ENCODE measurements at regions not wholly inside any gene's neighbourhood (a gene's known extent, or its start where the extent isn't known, plus 50 kb on each side); places are given as distances from the start of the nearest gene placed in this dataset.

DNA sequence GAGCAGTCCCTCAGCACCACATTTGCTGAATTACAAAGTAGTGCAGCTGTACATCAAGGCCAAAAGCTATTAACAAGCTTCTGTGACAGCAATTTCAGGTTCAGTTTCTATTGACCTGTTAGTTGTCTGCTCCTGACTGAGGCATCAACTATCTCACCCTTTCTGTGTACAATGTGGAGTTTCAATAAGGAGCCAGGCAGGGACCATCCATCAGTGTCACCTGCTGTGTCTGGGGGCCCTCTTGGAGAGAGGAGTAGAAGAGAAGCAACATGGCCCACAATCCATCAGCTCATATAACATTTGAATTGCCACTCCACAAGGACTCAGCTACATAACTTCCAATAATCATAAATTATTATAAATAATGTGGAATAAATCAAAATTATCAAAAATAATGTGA is 72.3 kb upstream of the CCDC196 start:
- Mint-ChIP-seq H3K36me3 (ENCODE audit: low read depth) (no peaks in the 10 kb centered on the region), H3K9me3 (ENCODE audit: low read depth) (no peaks in the 10 kb centered on the region), H3K27ac (no peak overlapping the region), H3K4me1 (no peaks in the 10 kb centered on the region), H3K4me3 (no peak overlapping the region), H3K27me3 (peaks cover 2% of the 10 kb centered on the region)
- DNase-seq, result no peak
- CTCF ChIA-PET, result interaction anchor here (1.1 to 1.6 kb wide), 2 partner anchors 11 to 14 kb away, joined by 3 to 5 read pairs; no protein-coding TSS in a partner anchor
- ATAC-seq, result no peak
- POLR2A ChIA-PET, result no interaction called here
- intact Hi-C loops (cut with DNase I, micrococcal nuclease), result no loop called here

DNA sequence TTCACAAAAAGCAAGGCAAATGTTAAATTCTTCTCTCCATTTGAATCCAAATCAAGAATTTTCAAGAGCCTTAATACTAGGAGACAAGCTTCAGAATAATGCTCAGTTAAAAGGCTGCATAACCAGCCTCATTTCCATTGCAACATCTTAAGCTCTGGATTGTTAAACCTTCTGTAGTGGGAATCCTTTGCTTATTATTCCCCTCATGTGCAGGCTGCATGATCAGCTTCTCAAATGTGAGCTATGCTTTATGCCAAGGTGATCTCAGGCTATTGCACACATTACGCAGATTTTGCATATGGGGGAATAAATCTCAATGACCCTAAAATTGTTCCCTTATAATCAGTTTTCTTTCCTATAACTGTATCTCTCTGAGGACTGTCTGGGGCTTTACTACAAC is 71.7 kb upstream of the CCDC196 start:
- Mint-ChIP-seq H3K4me1 (no peaks in the 10 kb centered on the region), H3K27me3 (peaks cover 2% of the 10 kb centered on the region), H3K9me3 (ENCODE audit: low read depth) (no peaks in the 10 kb centered on the region), H3K27ac (no peak overlapping the region), H3K4me3 (no peak overlapping the region), H3K36me3 (ENCODE audit: low read depth) (no peaks in the 10 kb centered on the region)
- ChIA-PET CTCF (interaction anchor here (0.7 to 1.6 kb wide), 3 partner anchors 12 to 67 kb away, joined by 3 to 5 read pairs (median 3); no protein-coding TSS in a partner anchor), POLR2A (no interaction called here)
- ATAC-seq (no peak), DNase-seq (no peak)
- intact Hi-C loops (cut with DNase I, micrococcal nuclease), result no loop called here

DNA sequence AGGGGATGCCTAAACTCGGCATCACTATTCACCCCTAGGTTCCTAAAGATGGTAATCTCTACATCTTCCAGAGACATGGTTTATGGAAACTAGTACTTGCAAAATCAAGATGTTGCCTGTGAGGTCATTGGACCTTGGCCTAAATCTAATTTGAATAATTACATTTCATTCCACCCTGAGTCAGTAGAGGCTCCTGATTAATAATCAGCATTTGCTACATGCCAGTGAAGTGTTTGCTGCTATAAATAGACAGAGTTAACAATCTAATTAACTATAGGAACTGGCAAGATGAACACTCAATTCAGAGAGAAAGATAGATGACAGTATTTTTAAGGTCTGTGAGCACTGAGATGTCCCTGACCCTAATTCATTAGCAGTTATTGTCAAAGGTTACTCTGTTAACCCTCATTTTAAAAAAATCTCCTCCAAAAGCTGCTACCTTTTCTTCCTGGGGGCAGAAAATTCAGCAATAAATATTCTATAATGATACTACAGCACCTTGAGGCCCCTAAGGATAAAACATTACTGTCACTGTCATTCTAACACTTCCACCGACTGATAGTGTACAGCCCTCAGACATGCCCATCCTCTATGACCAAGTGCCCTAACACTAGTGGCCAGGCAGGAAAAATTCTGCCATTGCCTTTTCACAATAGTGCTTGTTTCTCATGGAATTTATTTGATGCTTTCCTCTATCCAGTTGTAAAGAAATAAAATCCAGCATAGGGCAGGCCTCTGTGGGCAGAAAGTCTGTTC is 65.7 kb upstream of the CCDC196 start:
- POLR2A ChIA-PET, result no interaction called here
- no peak for ATAC-seq
- Mint-ChIP-seq H3K27ac (no peak overlapping the region), H3K36me3 (ENCODE audit: low read depth) (no peaks in the 10 kb centered on the region), H3K4me1 (no peaks in the 10 kb centered on the region), H3K9me3 (ENCODE audit: low read depth) (no peaks in the 10 kb centered on the region), H3K4me3 (no peak overlapping the region), H3K27me3 (no peaks in the 10 kb centered on the region)
- no peak for DNase-seq
- intact Hi-C loops (cut with DNase I, micrococcal nuclease), result no loop called here
- CTCF ChIA-PET, result interaction anchor here (0.6 kb wide), 1 partner anchor 295 kb away, joined by 3 read pairs; no protein-coding TSS in a partner anchor

DNA sequence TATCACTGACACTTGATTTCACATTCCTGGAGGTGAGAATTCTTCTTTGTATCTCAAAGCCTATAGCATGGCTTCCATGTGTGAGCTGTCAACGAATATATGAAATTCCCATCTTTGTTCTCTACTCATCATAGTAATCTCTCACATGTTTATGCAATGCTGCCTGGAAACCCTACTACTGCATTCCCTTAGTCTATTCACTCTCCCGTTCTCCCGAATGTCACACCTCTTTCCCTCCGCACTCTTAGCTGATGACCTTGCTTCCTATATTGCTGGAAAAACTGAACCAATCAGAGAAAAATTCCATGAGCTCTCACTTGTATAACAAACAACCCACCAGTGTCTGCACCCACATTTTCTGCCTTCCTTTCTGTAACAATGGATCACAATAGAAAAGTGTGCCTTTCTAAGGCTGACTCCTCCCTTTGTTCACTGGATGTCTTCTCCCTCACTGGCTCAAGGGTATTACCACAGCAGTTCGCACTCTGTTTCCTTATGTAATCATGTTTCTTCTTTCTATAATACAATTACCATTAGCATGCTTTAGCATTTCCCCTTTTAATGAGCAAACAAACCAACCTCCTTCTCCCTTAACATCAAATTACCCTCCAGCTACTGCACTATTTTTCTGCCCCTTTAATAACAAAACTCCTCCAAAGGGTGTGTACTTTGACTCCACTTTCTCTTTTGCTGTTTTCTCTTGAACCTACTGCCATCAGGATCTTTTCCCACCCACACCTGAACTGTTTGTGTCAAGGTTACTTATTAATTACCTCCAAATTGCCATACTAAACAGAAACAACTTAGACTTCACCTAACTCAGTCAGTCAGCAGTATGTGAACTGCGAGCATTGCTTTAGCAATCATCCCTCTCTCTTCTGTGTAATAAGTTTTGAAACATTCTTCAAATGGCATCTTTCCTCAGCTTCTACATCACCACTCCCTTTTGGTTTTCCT is 63.9 kb upstream of the CCDC196 start:
- H3K27me3 Mint-ChIP-seq, result no peaks in the 10 kb centered on the region
- no peaks in the 10 kb centered on the region for H3K9me3 Mint-ChIP-seq (ENCODE audit: low read depth)
- H3K36me3 Mint-ChIP-seq (ENCODE audit: low read depth), result no peaks in the 10 kb centered on the region
- H3K27ac Mint-ChIP-seq, result no peak overlapping the region
- POLR2A ChIA-PET, result no interaction called here
- no peak for ATAC-seq
- no peak overlapping the region for H3K4me3 Mint-ChIP-seq
- DNase-seq, result no peak
- intact Hi-C loops (cut with DNase I, micrococcal nuclease), result no loop called here
- CTCF ChIA-PET, result no interaction called here
- H3K4me1 Mint-ChIP-seq, result no peaks in the 10 kb centered on the region

DNA sequence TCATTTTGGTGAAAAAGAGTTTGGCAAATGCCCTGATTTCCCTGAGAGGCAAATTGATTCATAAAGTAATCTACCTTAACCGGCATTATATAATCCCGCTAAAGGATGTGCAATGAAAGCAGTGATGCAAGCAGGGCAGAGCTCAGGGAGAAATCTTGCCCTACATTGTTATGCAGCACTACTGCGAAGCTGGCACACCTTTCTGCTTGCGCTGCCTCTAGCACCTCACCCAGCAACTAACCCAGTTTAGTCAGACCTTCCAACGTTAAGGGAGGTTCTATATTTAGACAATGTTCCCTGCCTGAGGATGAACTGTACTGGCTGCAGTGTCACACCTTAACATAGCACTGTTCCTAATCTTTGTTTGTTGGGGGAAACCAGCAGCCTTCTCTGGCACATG is 60.8 kb upstream of the CCDC196 start:
- no peak for ATAC-seq
- H3K27me3 Mint-ChIP-seq, result no peaks in the 10 kb centered on the region
- no peaks in the 10 kb centered on the region for H3K9me3 Mint-ChIP-seq (ENCODE audit: low read depth)
- POLR2A ChIA-PET, result no interaction called here
- DNase-seq, result no peak
- H3K4me3 Mint-ChIP-seq, result no peak overlapping the region
- H3K27ac Mint-ChIP-seq, result no peak overlapping the region
- H3K36me3 Mint-ChIP-seq (ENCODE audit: low read depth), result no peaks in the 10 kb centered on the region
- intact Hi-C loops (cut with DNase I, micrococcal nuclease), result no loop called here
- no peaks in the 10 kb centered on the region for H3K4me1 Mint-ChIP-seq
- CTCF ChIA-PET, result interaction anchor here (0.9 kb wide), 1 partner anchor 23 kb away, joined by 3 read pairs; no protein-coding TSS in a partner anchor

DNA sequence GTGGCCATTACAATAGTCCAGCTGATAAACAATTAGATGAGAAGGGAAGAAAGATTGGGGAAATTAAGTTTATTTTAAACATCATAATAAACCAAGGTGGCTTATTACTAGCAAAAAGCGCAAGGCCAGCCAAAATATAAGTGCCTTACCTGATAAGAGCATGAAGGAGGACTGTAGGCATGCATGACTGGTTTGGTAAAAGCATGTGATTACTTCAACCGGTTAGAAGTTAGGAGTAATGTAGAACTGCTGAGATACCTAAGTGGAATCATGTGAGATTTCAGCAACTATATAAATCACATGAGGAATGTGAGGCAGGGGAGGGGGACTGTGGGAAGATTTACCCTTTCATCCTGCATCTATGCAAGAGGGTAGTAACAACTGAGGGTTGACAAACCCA is 59.7 kb upstream of the CCDC196 start:
- DNase-seq (no peak), ATAC-seq (no peak)
- Mint-ChIP-seq H3K27ac (no peak overlapping the region), H3K27me3 (no peaks in the 10 kb centered on the region), H3K4me1 (no peaks in the 10 kb centered on the region), H3K36me3 (ENCODE audit: low read depth) (no peaks in the 10 kb centered on the region), H3K4me3 (no peak overlapping the region), H3K9me3 (ENCODE audit: low read depth) (no peaks in the 10 kb centered on the region)
- POLR2A ChIA-PET, result no interaction called here
- CTCF ChIA-PET, result interaction anchor here (1.0 kb wide), 1 partner anchor 18 kb away, joined by 3 read pairs; no protein-coding TSS in a partner anchor
- intact Hi-C loops (cut with DNase I, micrococcal nuclease), result no loop called here

DNA sequence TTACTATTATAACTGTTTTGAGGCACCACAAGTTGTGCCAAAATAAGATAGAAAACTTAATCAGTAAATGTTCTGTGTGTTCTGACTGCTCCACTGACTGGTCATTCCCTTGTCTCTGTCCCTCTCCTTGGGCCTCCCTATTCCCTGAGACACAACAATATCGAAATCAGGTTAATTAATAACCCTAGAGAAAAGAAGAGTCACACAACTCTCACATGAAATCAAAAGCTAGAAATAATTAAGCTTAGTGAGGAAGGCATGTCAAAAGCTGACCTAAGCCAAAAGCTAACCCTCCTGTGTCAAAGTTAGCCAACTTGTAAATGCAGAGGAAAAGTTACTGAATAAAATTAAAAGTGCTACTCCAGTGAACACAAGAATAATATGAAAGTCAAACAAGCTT is 53.8 kb upstream of the CCDC196 start:
- CTCF ChIA-PET, result interaction anchor here (1.1 kb wide), 1 partner anchor 59 kb away, joined by 3 read pairs; no protein-coding TSS in a partner anchor
- intact Hi-C loops (cut with DNase I, micrococcal nuclease), result no loop called here
- ATAC-seq (no peak), DNase-seq (no peak)
- POLR2A ChIA-PET, result no interaction called here
- Mint-ChIP-seq H3K27ac (no peak overlapping the region), H3K4me3 (no peak overlapping the region), H3K9me3 (ENCODE audit: low read depth) (no peaks in the 10 kb centered on the region), H3K27me3 (no peaks in the 10 kb centered on the region), H3K4me1 (no peaks in the 10 kb centered on the region), H3K36me3 (ENCODE audit: low read depth) (no peaks in the 10 kb centered on the region)

DNA sequence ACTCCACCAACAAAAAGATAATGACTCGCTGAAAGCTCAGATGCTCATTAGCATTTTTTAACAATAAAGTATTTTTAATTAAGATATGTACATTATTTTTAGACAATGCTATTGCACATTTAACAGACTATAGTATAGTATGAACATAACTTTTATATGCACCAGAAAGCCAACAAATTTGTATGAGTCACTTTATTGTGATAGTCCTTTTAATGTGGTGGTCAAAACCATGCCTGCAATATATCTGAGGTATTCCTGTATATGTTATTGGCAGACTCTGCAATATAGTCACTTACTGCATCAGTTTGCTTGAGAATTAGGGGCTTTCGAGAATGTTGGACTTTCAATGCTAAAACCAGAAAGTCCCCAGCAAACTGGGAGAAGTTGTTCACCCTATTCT is 51.7 kb upstream of the CCDC196 start:
- ChIA-PET POLR2A (no interaction called here), CTCF (no interaction called here)
- Mint-ChIP-seq H3K4me1 (no peaks in the 10 kb centered on the region), H3K36me3 (ENCODE audit: low read depth) (no peaks in the 10 kb centered on the region), H3K27ac (no peak overlapping the region), H3K9me3 (ENCODE audit: low read depth) (peaks cover 7% of the 10 kb centered on the region), H3K27me3 (no peaks in the 10 kb centered on the region), H3K4me3 (no peak overlapping the region)
- DNase-seq, result no peak
- intact Hi-C loops (cut with DNase I, micrococcal nuclease), result no loop called here
- no peak for ATAC-seq

DNA sequence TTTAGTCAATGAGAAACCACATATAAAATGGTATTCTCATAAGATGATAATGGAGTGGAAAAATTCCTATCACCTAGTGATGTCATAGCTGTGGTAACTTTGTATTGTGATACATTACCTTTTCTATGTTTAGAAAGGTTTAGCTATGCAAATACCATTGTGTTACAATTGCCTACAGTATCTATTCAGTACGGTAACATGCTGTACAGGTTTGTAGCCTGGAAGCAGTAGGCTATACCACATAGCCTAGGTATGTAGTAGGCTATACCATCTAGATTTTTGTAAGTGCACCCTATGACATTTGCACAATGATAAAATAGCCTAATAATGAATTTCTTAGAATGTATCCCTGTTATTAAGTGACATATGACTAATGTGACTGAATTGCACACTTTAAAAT is 50.5 kb upstream of the CCDC196 start:
- no peak for DNase-seq
- intact Hi-C loops (cut with DNase I, micrococcal nuclease), result no loop called here
- ChIA-PET POLR2A (no interaction called here), CTCF (interaction anchor here (0.9 kb wide), 1 partner anchor 76 kb away, joined by 3 read pairs; no protein-coding TSS in a partner anchor)
- H3K4me1 Mint-ChIP-seq, result no peaks in the 10 kb centered on the region
- H3K4me3 Mint-ChIP-seq, result no peak overlapping the region
- no peak for ATAC-seq
- no peaks in the 10 kb centered on the region for H3K27me3 Mint-ChIP-seq
- no peak overlapping the region for H3K27ac Mint-ChIP-seq
- H3K9me3 Mint-ChIP-seq (ENCODE audit: low read depth), result peaks cover 18% of the 10 kb centered on the region
- H3K36me3 Mint-ChIP-seq (ENCODE audit: low read depth), result peaks cover 2% of the 10 kb centered on the region
